B cell (primary cell): ENCODE measurements at regions not wholly inside any gene's neighbourhood (a gene's known extent, or its start where the extent isn't known, plus 50 kb on each side); places are given as distances from the start of the nearest gene placed in this dataset.

Experiments used
- EZH2 ChIP-seq: IDR thresholded peaks from 2 replicates; pipeline ENCODE4 v1.6.1; 2012; ENCODE audit warnings: borderline replicate concordance, low read depth, mild to moderate bottlenecking, moderate library complexity, low read length; ENCODE audit not compliant: insufficient read depth, poor library complexity, severe bottlenecking
- TF ChIP-seq, protein P1 (sequence below): fragments of 200-600 bp; IDR thresholded peaks from one replicate; pipeline ENCODE4 v1.8.0; 2022; ENCODE audit warnings: antibody characterized with exemption, mild to moderate bottlenecking

DNA sequence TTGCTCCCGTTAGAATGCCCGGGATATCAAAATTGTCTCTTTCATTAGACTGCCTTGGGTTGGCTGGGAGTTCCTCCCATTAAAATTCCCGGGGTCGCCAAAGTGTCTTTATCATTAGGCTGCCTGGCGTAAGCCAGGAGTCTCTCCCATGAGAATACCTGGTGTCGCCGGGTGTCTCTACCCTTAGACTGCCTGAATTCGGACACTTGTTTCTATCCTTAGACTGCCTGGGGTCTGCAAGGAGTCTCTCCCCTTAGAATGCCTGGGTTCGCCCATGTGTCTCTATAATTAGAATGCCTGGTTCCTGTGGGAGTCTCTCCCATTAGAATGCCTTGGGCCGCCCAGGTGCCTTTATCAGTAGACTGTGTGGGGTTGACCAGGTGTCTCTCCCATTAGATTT lies 1538.2 kb downstream of the UQCRFS1 start:
- TF ChIP-seq, protein P1, sequence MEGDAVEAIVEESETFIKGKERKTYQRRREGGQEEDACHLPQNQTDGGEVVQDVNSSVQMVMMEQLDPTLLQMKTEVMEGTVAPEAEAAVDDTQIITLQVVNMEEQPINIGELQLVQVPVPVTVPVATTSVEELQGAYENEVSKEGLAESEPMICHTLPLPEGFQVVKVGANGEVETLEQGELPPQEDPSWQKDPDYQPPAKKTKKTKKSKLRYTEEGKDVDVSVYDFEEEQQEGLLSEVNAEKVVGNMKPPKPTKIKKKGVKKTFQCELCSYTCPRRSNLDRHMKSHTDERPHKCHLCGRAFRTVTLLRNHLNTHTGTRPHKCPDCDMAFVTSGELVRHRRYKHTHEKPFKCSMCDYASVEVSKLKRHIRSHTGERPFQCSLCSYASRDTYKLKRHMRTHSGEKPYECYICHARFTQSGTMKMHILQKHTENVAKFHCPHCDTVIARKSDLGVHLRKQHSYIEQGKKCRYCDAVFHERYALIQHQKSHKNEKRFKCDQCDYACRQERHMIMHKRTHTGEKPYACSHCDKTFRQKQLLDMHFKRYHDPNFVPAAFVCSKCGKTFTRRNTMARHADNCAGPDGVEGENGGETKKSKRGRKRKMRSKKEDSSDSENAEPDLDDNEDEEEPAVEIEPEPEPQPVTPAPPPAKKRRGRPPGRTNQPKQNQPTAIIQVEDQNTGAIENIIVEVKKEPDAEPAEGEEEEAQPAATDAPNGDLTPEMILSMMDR, result no peak
- no peak for TF ChIP-seq EZH2
